NB4 (cell line): ENCODE measurements at regions not wholly inside any gene's neighbourhood (a gene's known extent, or its start where the extent isn't known, plus 50 kb on each side); places are given as distances from the start of the nearest gene placed in this dataset.

Source experiments
- CTCF ChIP-seq: IDR thresholded peaks from one replicate; pipeline ENCODE4 v1.5.1; 2012; ENCODE audit warnings: low read depth, low read length
- MAX ChIP-seq: IDR thresholded peaks from 2 replicates; pipeline ENCODE4 v1.6.1; 2011; ENCODE audit warnings: low read depth, low read length
- POLR2A ChIP-seq: IDR thresholded peaks from 2 replicates; pipeline ENCODE4 v1.6.1; 2011; ENCODE audit warnings: mild to moderate bottlenecking; ENCODE audit not compliant: insufficient read length; ENCODE audit errors: extremely low read depth

- TF ChIP-seq CTCF (no peak), POLR2A (no peak), MAX (no peak)
These were observed 65.8 kb upstream of the METAP2 start for GRCh38 chr12:95408201-95408600.
